ENCODE measurements at regions not wholly inside any gene's neighbourhood (a gene's known extent, or its start where the extent isn't known, plus 50 kb on each side); places are given as distances from the start of the nearest gene placed in this dataset.

- TF ChIP-seq, protein P1, sequence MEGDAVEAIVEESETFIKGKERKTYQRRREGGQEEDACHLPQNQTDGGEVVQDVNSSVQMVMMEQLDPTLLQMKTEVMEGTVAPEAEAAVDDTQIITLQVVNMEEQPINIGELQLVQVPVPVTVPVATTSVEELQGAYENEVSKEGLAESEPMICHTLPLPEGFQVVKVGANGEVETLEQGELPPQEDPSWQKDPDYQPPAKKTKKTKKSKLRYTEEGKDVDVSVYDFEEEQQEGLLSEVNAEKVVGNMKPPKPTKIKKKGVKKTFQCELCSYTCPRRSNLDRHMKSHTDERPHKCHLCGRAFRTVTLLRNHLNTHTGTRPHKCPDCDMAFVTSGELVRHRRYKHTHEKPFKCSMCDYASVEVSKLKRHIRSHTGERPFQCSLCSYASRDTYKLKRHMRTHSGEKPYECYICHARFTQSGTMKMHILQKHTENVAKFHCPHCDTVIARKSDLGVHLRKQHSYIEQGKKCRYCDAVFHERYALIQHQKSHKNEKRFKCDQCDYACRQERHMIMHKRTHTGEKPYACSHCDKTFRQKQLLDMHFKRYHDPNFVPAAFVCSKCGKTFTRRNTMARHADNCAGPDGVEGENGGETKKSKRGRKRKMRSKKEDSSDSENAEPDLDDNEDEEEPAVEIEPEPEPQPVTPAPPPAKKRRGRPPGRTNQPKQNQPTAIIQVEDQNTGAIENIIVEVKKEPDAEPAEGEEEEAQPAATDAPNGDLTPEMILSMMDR (IDR thresholded peaks at IDR 0.05; ENCODE audit: unreplicated experiment) = no peak
- H3K27ac Mint-ChIP-seq (ENCODE audit: unreplicated experiment) = no peak overlapping the region
- H3K9me3 Mint-ChIP-seq (ENCODE audit: unreplicated experiment) = no peaks in the 10 kb centered on the region
- H3K27me3 Mint-ChIP-seq (ENCODE audit: unreplicated experiment) = no peaks in the 10 kb centered on the region
- no peak for DNase-seq (ENCODE audit: low spot score)
- H3K4me3 Mint-ChIP-seq (ENCODE audit: unreplicated experiment) = no peak overlapping the region
- H3K36me3 Mint-ChIP-seq (ENCODE audit: low read depth, unreplicated experiment) = no peaks in the 10 kb centered on the region
- no peaks in the 10 kb centered on the region for H3K4me1 Mint-ChIP-seq (ENCODE audit: unreplicated experiment)
Measured at GRCh38 chr6:73951183-73951582, 255.2 kb downstream of the CD109 start.

DNA sequence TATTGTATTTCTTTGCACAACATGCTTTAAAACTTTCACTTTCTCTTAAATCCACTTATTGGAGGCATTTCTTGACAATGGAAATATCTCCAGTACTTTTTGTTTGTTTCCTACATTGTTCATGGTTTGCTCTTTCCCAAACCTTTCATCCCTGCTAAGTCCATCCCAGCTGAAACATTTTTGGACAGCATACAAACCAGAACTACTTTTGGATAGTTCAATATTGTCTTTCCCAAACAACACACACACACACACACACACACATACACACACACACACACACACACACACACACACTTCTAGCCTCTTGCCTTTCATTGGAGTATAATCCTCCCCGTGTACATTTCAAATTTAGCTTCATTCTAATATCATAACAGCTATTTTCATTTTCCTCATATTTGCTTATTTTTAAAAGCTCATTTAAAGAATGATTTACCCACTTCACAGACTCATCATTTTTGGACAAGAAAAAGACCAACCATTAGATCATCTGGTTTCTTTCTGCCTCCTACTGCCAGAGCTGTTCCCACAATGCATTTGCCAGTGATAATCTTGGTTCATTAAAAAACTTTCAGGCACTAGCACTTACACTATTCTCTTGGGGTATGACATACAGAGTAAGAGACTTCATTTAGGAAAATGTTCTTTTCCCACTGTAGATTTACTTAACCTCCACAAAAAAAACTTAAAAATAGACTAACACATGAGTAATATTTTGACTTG is 248.1 kb downstream of the CD109 start:
- H3K9me3 Mint-ChIP-seq (ENCODE audit: unreplicated experiment) = no peaks in the 10 kb centered on the region

GRCh38 chr6:73943411-73943810 is 247.4 kb downstream of the CD109 start:
- TF ChIP-seq, protein P1 (IDR thresholded peaks at IDR 0.05; ENCODE audit: unreplicated experiment) = no peak
- H3K9me3 Mint-ChIP-seq (ENCODE audit: unreplicated experiment) = no peaks in the 10 kb centered on the region
- no peak for DNase-seq (ENCODE audit: low spot score)
- no peaks in the 10 kb centered on the region for H3K27me3 Mint-ChIP-seq (ENCODE audit: unreplicated experiment)
- H3K36me3 Mint-ChIP-seq (ENCODE audit: low read depth, unreplicated experiment) = no peaks in the 10 kb centered on the region
- no peak overlapping the region for H3K4me3 Mint-ChIP-seq (ENCODE audit: unreplicated experiment)
- no peak overlapping the region for H3K27ac Mint-ChIP-seq (ENCODE audit: unreplicated experiment)
- H3K4me1 Mint-ChIP-seq (ENCODE audit: unreplicated experiment) = no peaks in the 10 kb centered on the region

More for the DNA sequence above, 248.1 kb downstream of the CD109 start:
- Mint-ChIP-seq H3K27me3 (ENCODE audit: unreplicated experiment) (no peaks in the 10 kb centered on the region), H3K4me1 (ENCODE audit: unreplicated experiment) (no peaks in the 10 kb centered on the region), H3K4me3 (ENCODE audit: unreplicated experiment) (no peak overlapping the region), H3K36me3 (ENCODE audit: low read depth, unreplicated experiment) (no peaks in the 10 kb centered on the region), H3K27ac (ENCODE audit: unreplicated experiment) (no peak overlapping the region)
- DNase-seq (ENCODE audit: low spot score) = no peak
- TF ChIP-seq, protein P1 (IDR thresholded peaks at IDR 0.05; ENCODE audit: unreplicated experiment) = no peak

- H3K36me3 Mint-ChIP-seq (ENCODE audit: low read depth, unreplicated experiment) = no peaks in the 10 kb centered on the region
- H3K27me3 Mint-ChIP-seq (ENCODE audit: unreplicated experiment) = no peaks in the 10 kb centered on the region
- TF ChIP-seq, protein P1 (IDR thresholded peaks at IDR 0.05; ENCODE audit: unreplicated experiment) = no peak
- no peak overlapping the region for H3K27ac Mint-ChIP-seq (ENCODE audit: unreplicated experiment)
- DNase-seq (ENCODE audit: low spot score) = no peak
- H3K9me3 Mint-ChIP-seq (ENCODE audit: unreplicated experiment) = no peaks in the 10 kb centered on the region
- no peak overlapping the region for H3K4me3 Mint-ChIP-seq (ENCODE audit: unreplicated experiment)
- no peaks in the 10 kb centered on the region for H3K4me1 Mint-ChIP-seq (ENCODE audit: unreplicated experiment)
Measured at GRCh38 chr6:73942592-73943186, 246.7 kb downstream of the CD109 start.

GRCh38 chr6:73941892-73942291 is 245.9 kb downstream of the CD109 start:
- H3K27me3 Mint-ChIP-seq (ENCODE audit: unreplicated experiment) = no peaks in the 10 kb centered on the region
- no peak overlapping the region for H3K4me3 Mint-ChIP-seq (ENCODE audit: unreplicated experiment)
- TF ChIP-seq, protein P1 (IDR thresholded peaks at IDR 0.05; ENCODE audit: unreplicated experiment) = no peak
- no peak overlapping the region for H3K27ac Mint-ChIP-seq (ENCODE audit: unreplicated experiment)
- no peaks in the 10 kb centered on the region for H3K9me3 Mint-ChIP-seq (ENCODE audit: unreplicated experiment)
- H3K36me3 Mint-ChIP-seq (ENCODE audit: low read depth, unreplicated experiment) = no peaks in the 10 kb centered on the region
- DNase-seq (ENCODE audit: low spot score) = no peak
- no peaks in the 10 kb centered on the region for H3K4me1 Mint-ChIP-seq (ENCODE audit: unreplicated experiment)

Data from endothelial cell (in vitro differentiated cells).